Muscle of arm (tissue), 1 donor: ENCODE measurements at regions not wholly inside any gene's neighbourhood (a gene's known extent, or its start where the extent isn't known, plus 50 kb on each side); places are given as distances from the start of the nearest gene placed in this dataset.
A peak's percentile ranks its signal among the peaks of the same experiment; 100 is the strongest.

Experiments
- DNase-seq: peaks from one replicate; pipeline ENCODE4 v3.0.0-alpha.2; 2013

- DNase-seq, result no peak
Measured at GRCh38 chr2:145653553-145653952, 1133.6 kb upstream of the ZEB2 start.

- DNase-seq, result peak; percentile 10
Measured at GRCh38 chr2:145652571-145653545, 1132.9 kb upstream of the ZEB2 start.

GRCh38 chr2:145652036-145652435 is 1132.1 kb upstream of the ZEB2 start:
- DNase-seq, result no peak

DNA sequence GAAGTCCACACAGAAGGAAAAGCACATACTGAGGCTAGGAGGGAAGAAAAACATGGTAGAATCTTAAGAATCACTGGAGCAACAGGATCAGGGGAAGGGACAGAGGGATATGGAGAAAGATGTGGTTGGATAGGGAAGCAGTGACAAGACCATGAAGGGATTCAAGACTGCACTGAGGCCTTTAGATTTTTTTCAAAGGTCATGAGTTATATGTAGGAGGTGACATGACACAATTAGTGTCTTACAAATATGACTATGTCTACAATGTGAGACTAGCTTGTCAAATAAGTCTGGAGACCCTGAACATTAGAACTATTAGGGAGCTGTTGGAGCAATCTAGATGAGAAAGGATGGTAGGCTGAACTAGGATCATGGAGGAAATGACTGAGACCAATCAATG is 1130.3 kb upstream of the ZEB2 start:
- no peak for DNase-seq

- no peak for DNase-seq
Measured at GRCh38 chr2:145649061-145649460, 1129.1 kb upstream of the ZEB2 start.

- DNase-seq, result no peak
Measured at GRCh38 chr2:145644820-145645302, 1124.9 kb upstream of the ZEB2 start.

GRCh38 chr2:145638675-145639074 is 1118.8 kb upstream of the ZEB2 start:
- no peak for DNase-seq

- DNase-seq, result no peak
Measured at GRCh38 chr2:145635706-145636427, 1115.9 kb upstream of the ZEB2 start.

GRCh38 chr2:145631561-145631960 is 1111.6 kb upstream of the ZEB2 start:
- no peak for DNase-seq

DNA sequence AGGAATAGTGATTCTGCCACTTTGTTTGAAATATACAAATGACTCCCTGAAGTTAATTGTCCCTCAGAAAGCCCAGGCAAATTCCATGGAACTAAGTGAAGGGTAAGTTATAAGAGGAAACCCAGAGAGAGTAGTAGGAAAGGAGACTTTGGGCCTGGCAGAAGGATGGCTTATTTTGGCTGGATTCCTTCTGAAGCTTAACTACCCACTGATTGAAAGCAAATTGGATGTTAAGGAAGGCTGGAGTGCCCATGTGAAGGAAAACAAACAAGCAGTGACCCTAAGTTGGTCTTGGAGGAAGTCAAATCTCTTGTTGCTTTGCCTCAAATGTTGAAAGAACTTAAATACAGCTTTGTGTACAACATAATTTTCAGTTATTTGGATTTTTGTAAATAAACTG is 1106.4 kb upstream of the ZEB2 start:
- no peak for DNase-seq

DNA sequence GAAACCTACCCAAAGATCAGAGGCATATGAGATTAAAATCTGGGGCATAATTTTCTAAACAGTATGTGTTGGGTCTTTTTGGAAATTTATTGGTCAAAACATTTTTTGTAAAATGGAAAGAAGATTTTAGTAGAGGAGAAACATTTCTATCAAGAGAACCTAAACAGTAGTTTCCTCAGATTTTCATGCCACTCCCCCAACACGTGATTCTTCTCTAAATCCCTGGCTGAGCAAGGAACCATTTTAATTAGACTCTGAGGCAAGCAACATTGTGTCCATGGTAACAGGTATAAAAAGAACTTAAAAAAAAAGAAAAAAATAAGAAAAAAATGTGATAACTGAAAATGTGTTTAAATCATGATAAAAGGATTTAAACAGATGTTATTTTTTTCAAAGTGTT is 1105.2 kb upstream of the ZEB2 start:
- DNase-seq, result no peak

- no peak for DNase-seq
Measured at GRCh38 chr2:145623136-145623535, 1103.2 kb upstream of the ZEB2 start.

- DNase-seq, result no peak
Measured at GRCh38 chr2:145622285-145622684, 1102.4 kb upstream of the ZEB2 start.

DNA sequence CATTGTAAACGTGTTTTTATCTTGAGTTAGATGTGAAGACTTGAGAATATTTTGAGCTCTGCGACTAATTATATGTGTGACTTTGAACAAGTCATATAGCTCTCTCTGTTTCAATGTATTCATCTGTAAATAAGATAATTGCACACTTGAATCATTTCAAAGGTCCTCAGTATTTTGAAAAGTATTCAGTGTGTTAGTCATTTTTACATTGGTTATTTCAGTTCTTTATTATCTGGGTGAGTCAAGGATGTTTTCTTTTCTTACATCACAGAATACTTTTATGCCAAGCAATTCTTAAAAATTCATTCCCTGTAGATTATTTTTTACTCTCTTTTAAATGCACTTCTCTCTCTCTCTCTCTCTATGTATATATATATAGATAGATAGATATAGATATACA is 1098.0 kb upstream of the ZEB2 start:
- DNase-seq, result no peak

DNA sequence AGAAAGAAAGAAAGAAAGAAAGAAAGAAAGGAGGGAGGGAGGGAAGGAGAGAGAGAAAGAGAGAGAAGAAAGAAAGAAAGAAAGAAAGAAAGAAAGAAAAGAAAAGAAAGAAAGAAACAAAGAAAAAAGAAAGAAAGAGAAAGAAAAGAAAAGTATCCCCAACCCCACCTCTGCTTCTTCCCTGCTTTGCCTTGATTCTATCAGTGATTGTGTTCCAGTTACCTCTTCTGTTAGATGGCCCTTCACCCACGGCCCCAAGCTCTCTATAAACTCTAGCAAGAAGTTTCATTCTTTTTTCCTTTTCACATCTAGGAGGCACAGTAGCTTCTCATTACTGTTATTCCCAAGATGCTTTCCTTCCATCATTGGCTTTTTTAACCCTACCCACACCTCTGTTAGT is 1097.5 kb upstream of the ZEB2 start:
- no peak for DNase-seq

DNA sequence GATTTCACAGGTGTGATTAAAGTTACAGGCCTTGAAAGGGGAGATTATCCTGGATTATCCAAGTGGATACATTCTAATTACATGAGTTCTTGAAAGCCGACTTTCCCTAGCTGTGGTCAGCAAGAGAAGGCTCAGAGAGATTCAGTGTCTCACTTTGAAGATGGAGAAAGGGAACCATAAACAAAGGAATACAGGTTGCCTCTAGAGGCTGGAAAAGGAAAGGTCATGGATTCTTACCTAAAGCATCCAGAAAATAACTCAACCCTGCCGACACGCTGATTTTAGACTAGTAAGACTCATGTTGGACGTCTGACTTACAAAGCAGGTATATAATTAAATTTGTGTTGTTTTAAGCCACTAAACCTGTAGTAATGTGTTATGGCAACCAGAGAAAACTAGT is 1095.7 kb upstream of the ZEB2 start:
- DNase-seq, result no peak

GRCh38 chr2:145609951-145610350 is 1090.0 kb upstream of the ZEB2 start:
- DNase-seq, result no peak

GRCh38 chr2:145601361-145601925 is 1081.5 kb upstream of the ZEB2 start:
- DNase-seq, result no peak

DNA sequence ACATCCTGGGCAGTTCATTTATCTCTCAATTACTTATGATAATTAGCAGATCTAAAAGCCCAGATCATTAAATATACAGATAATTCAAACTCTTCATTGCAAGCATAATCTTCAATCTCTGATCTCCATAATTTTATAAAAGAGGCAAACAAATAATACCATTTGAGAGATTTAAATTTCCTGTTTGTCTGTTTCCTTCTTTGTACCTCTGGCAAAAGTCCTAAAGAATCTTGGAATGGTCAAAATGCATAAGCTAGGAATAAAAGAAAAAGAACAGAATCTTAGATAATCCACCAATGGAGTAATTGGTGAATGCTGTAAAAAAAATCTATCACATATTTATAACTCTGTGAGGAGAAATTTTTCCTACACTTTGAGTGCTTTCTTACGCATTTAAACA is 1080.9 kb upstream of the ZEB2 start:
- no peak for DNase-seq

DNA sequence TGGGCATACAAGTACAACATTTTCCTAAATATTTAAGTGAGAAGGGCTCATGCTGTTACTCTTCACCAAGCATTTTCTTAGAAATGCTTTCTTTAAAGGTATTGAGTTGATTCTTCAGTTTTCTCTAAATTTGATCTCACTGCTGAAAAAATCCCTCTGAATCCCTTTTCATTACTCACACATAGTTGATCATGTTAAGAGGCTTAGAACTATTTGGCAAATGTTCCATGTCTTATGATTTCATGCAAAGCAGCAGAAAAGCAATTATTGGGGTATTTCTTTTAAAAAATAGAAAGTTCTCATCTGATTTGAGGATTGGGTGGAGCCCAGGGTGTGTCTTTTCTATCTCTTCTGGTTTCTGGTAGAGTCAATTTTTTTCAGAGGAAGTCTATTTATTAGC is 1079.8 kb upstream of the ZEB2 start:
- DNase-seq, result no peak

DNA sequence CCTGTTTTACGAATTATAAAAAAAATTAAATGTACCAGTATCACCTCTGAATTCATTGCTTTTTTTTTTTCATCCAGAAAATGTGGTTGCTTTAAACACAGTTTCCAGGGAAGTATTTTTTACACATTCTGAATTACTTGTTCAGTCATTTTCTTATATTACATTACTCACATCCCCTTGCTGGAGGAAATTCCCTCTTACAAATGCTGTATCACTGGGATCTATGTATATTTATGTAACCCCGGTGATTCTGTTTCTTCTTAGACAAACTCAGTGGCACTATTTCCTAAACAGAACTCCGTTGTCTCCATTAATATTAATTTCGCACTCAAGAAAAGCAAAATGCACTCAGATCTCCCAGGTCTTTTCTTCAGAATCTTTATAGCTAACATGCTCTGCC is 1078.5 kb upstream of the ZEB2 start:
- no peak for DNase-seq

GRCh38 chr2:145597809-145598208 is 1077.9 kb upstream of the ZEB2 start:
- no peak for DNase-seq

- DNase-seq, result no peak
Measured at GRCh38 chr2:145597006-145597405, 1077.1 kb upstream of the ZEB2 start.
